Endothelial cell (in vitro differentiated cells): ENCODE measurements at regions not wholly inside any gene's neighbourhood (a gene's known extent, or its start where the extent isn't known, plus 50 kb on each side); places are given as distances from the start of the nearest gene placed in this dataset.

Experiments used
- DNase-seq: peaks from one replicate; pipeline ENCODE4 v3.0.0; 2021; ENCODE audit warnings: low spot score
- H3K27ac Mint-ChIP-seq: one replicate; pipeline ENCODE4 v1.8.0; 2021; ENCODE audit warnings: mixed read lengths, inconsistent platforms; ENCODE audit not compliant: unreplicated experiment
- H3K27me3 Mint-ChIP-seq: one replicate; pipeline ENCODE4 v1.8.0; 2021; ENCODE audit warnings: mild to moderate bottlenecking, moderate library complexity, mixed read lengths, inconsistent platforms; ENCODE audit not compliant: unreplicated experiment
- H3K36me3 Mint-ChIP-seq: one replicate; pipeline ENCODE4 v1.8.0; 2021; ENCODE audit warnings: mild to moderate bottlenecking, low read depth, mixed read lengths, inconsistent platforms; ENCODE audit not compliant: unreplicated experiment
- H3K4me1 Mint-ChIP-seq: one replicate; pipeline ENCODE4 v1.8.0; 2021; ENCODE audit warnings: mild to moderate bottlenecking, mixed read lengths, inconsistent platforms; ENCODE audit not compliant: unreplicated experiment
- H3K4me3 Mint-ChIP-seq: one replicate; pipeline ENCODE4 v1.8.0; 2021; ENCODE audit warnings: mild to moderate bottlenecking, mixed read lengths, inconsistent platforms; ENCODE audit not compliant: unreplicated experiment
- H3K9me3 Mint-ChIP-seq: one replicate; pipeline ENCODE4 v1.8.0; 2021; ENCODE audit warnings: mixed read lengths, inconsistent platforms; ENCODE audit not compliant: unreplicated experiment
- TF ChIP-seq, protein P1 (sequence below): fragments of 200-600 bp; sonication (generic); IDR thresholded peaks from one replicate; pipeline ENCODE4 v1.5.0; 2021; ENCODE audit warnings: antibody characterized with exemption; ENCODE audit not compliant: unreplicated experiment

DNA sequence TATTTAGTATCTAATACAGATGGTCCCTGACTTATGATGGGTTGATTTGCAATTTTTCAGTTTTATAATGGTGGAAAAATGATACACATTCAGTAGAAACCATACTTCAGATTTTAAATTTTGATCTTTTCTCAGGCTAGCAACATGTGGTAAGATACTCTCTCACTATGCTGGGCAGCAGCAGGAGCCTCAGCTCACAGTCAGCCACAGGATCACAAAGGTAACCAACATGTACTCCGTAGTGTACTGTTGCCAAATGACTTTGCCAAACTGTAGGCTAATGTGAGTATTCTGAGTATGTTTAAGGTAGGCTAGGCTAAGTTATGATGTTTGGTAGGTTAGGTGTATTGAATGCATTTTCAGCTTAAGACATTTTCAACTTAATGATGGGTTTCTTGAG, 498.6 kb upstream of the DPPA4 start:
- no peak for DNase-seq
- no peaks in the 10 kb centered on the region for H3K36me3 Mint-ChIP-seq
- no peak overlapping the region for H3K27ac Mint-ChIP-seq
- H3K27me3 Mint-ChIP-seq, result peaks cover under 1% of the 10 kb centered on the region
- no peaks in the 10 kb centered on the region for H3K4me1 Mint-ChIP-seq
- no peak overlapping the region for H3K4me3 Mint-ChIP-seq
- TF ChIP-seq, protein P1, sequence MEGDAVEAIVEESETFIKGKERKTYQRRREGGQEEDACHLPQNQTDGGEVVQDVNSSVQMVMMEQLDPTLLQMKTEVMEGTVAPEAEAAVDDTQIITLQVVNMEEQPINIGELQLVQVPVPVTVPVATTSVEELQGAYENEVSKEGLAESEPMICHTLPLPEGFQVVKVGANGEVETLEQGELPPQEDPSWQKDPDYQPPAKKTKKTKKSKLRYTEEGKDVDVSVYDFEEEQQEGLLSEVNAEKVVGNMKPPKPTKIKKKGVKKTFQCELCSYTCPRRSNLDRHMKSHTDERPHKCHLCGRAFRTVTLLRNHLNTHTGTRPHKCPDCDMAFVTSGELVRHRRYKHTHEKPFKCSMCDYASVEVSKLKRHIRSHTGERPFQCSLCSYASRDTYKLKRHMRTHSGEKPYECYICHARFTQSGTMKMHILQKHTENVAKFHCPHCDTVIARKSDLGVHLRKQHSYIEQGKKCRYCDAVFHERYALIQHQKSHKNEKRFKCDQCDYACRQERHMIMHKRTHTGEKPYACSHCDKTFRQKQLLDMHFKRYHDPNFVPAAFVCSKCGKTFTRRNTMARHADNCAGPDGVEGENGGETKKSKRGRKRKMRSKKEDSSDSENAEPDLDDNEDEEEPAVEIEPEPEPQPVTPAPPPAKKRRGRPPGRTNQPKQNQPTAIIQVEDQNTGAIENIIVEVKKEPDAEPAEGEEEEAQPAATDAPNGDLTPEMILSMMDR, result no peak
- no peaks in the 10 kb centered on the region for H3K9me3 Mint-ChIP-seq

GRCh38 chr3:109851854-109852253, 514.5 kb upstream of the DPPA4 start:
- no peaks in the 10 kb centered on the region for H3K27me3 Mint-ChIP-seq
- no peaks in the 10 kb centered on the region for H3K4me1 Mint-ChIP-seq
- no peak overlapping the region for H3K27ac Mint-ChIP-seq
- no peak for DNase-seq
- TF ChIP-seq, protein P1, result no peak
- no peak overlapping the region for H3K4me3 Mint-ChIP-seq
- H3K36me3 Mint-ChIP-seq, result no peaks in the 10 kb centered on the region
- H3K9me3 Mint-ChIP-seq, result peaks cover 3% of the 10 kb centered on the region

DNA sequence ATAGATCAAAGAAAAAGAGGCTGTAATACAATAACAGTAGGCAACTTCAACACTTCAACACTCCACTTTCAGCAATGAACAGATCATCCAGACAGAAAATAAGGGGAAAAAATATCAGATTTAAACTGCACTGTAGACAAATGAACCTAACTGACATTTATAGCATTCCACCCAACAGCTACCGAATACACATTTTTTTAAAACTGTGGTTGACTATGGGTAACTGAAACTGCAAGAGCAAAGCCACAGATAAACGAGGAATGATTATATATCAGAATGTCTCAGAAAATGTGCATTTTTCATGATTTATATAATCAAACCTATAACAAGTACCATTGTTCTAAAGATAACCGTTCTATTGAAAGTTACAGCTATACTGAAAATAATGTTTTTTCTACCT, 514.9 kb upstream of the DPPA4 start:
- no peak overlapping the region for H3K27ac Mint-ChIP-seq
- H3K4me3 Mint-ChIP-seq, result no peak overlapping the region
- TF ChIP-seq, protein P1, result no peak
- no peaks in the 10 kb centered on the region for H3K36me3 Mint-ChIP-seq
- DNase-seq, result no peak
- no peaks in the 10 kb centered on the region for H3K4me1 Mint-ChIP-seq
- H3K27me3 Mint-ChIP-seq, result no peaks in the 10 kb centered on the region
- H3K9me3 Mint-ChIP-seq, result peaks cover 3% of the 10 kb centered on the region

- H3K27me3 Mint-ChIP-seq, result no peaks in the 10 kb centered on the region
- H3K27ac Mint-ChIP-seq, result no peak overlapping the region
- H3K9me3 Mint-ChIP-seq, result peaks cover 3% of the 10 kb centered on the region
- no peak overlapping the region for H3K4me3 Mint-ChIP-seq
- no peaks in the 10 kb centered on the region for H3K4me1 Mint-ChIP-seq
- no peak for DNase-seq
- TF ChIP-seq, protein P1, result no peak
- no peaks in the 10 kb centered on the region for H3K36me3 Mint-ChIP-seq
Measured at GRCh38 chr3:109853077-109853731, 515.9 kb upstream of the DPPA4 start.

- Mint-ChIP-seq H3K36me3 (no peaks in the 10 kb centered on the region), H3K27ac (no peak overlapping the region), H3K9me3 (no peaks in the 10 kb centered on the region), H3K27me3 (peaks cover under 1% of the 10 kb centered on the region), H3K4me1 (no peaks in the 10 kb centered on the region), H3K4me3 (no peak overlapping the region)
- TF ChIP-seq, protein P1, result no peak
- no peak for DNase-seq
Measured at GRCh38 chr3:109863701-109864100, 526.4 kb upstream of the DPPA4 start.
